Activated gamma-delta T cell treated with Interleukin-2 at 50 U/mL for 16 hours (primary cell): ENCODE measurements at regions not wholly inside any gene's neighbourhood (a gene's known extent, or its start where the extent isn't known, plus 50 kb on each side); places are given as distances from the start of the nearest gene placed in this dataset.

Experiments
- DNase-seq: peaks from one replicate; pipeline ENCODE4 v3.0.0-alpha.2; 2020

GRCh38 chr3:56923526-56924224 lies 121.9 kb upstream of the ARHGEF3 start:
- DNase-seq = peak; percentile 35

DNA sequence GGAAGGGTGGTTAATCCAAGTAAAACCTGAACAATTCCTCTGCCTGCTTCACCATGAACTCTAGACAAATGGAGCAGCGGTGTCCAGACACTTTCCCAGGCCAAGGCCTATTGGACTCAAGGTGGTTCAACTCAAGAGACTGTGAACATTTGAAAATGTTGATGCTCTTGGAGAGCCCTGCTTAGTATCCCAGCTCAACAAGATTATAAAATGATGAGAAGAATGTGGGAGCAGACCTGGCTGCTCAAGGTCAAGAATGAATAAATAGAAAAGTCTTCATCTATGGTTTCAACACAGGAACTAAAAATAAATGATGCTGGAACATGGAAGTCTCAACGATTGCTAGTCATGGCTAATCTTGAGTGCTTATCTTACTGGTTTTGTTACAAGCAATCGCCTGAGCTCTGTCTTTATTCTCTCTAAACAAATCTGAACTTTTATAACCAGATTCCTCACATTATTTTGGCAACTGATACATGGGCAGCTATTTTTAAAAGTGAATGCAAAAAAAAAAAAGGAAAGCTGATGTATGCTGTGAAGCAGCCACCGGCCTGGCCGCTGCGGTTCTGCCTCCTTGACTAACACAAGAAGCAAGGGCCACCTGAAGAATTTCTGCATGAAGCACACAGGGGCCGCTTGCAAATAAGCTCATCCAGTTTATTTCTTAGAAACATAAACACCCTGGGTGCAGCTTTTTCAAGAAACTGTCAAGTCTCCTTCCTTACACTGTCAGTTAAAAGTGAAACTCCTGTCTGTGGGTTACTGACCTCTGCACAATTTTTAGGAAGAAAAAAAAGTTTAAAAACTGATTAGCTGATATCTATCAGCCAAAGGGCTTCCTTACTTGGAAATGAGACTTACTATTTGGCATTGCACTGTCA lies 120.1 kb upstream of the ARHGEF3 start:
- DNase-seq = no peak

DNA sequence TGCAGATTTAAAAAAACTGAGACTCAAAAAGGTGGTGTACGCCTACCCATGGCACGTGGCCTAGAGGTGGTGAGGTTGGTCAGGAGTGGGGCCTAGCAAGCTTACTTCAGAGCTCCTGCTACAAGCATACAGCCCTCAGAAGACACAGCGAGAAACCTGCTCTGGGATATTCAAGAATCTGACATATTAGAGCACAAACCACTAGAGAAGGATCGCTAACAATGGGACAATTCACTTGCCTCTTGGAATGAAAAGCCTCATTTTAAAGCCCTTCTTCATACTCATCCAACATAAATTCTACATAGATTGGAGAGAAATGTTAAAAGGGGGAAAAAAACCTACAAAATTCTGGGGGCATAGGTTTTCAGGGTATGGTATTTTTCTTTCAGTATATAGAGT lies 118.0 kb upstream of the ARHGEF3 start:
- no peak for DNase-seq

- DNase-seq = no peak
Observed at GRCh38 chr3:56919137-56919796, 117.5 kb upstream of the ARHGEF3 start.

- DNase-seq = no peak
Observed at GRCh38 chr3:56918111-56918568, 116.4 kb upstream of the ARHGEF3 start.

GRCh38 chr3:56917361-56918110 lies 115.8 kb upstream of the ARHGEF3 start:
- no peak for DNase-seq

DNA sequence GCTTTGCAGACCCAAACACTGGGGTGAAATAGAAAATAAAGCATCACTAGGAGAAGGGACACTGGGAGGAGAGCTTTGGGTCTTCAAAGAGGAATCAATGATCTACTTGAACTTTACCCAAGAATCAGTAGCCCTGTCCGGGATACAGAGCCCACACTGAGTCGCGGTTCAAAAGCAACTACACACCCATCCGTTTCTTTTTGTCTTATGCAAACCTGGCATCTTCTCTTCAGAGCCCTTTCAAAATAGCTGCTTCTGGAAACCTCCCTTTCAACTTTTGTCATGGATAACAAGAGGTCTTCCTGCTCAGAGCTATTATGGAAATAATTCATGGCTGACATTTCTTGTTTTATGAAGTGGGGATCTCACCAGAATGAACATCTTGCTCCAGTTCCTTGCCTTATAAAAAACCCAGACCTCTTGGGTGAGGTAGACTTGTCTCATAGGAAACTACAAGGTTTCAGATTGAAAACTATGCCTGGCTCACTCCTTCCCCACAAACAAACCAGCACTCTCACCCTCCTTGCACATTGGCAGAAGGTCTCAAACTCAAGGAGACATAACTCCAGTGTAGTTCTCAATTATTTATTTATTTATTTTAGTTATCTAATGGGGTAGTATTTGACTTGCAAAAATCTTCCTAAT lies 115.1 kb upstream of the ARHGEF3 start:
- no peak for DNase-seq

DNA sequence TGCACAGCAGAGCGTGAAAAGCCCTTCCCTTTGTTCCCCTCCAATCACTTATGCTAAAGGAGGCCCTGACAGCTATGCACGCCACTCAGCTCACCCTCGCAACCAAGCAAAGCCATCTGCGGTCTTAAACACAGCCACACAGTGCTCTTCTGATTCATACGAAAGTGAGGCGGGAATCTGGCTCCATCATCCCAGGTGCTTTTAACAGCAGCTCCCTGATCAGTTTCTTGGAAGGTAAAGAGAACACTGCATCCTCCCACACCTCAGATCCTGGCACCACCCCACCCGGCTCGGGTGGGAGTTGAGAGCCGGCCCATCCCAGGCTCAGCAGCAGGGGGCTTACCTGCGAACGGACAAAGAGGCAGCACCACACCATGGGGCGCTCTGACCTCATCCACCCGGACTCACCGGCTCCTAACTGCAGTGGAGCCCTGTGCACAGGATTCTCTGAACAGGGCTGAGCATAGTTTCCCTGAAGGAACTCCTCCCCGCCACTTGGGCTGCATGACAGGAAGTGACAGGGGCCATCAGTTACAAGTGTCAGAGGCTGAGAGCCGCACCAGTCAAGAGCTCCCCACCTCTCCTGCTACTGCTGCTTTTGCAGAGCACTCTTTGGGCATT lies 114.3 kb upstream of the ARHGEF3 start:
- peak; percentile 65 for DNase-seq

DNA sequence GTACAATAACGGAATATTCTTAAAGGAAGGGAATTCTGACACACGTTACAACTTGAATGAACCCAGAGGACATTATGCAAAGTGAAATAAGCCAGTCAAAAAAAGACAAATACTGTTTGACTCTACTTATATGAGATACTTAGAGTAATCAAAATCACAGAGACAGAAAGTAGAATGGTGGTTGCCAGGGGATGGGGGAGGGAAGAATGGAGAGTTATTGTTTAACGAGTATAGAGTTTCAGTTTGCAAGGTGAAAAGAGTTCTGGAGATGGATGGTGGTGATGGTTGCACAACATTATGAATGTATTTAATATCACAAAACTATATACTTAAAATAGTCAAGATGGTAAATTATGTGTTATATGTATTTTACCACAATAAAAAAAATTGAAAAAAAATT lies 112.9 kb upstream of the ARHGEF3 start:
- no peak for DNase-seq

DNA sequence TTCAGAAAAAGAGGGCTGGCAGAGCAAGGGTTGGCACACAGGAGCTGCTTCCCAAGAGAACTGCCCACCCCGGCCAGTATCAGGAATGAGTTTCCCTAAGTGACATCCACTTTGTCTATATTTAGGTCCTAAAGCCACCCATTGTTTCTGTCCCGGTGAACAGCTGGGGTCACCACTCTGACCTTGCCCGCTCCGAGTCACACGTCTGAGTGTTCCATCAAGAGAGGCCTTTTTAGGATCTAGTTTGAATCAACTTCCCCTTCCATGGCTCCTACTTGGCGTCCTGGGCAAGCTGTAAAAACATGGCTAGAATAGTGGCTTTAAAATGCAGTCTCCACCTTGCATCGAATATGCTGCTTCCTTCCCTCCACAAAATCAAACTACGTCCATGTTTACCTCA lies 109.6 kb upstream of the ARHGEF3 start:
- DNase-seq = no peak

GRCh38 chr3:56909349-56909748 lies 107.6 kb upstream of the ARHGEF3 start:
- no peak for DNase-seq

DNA sequence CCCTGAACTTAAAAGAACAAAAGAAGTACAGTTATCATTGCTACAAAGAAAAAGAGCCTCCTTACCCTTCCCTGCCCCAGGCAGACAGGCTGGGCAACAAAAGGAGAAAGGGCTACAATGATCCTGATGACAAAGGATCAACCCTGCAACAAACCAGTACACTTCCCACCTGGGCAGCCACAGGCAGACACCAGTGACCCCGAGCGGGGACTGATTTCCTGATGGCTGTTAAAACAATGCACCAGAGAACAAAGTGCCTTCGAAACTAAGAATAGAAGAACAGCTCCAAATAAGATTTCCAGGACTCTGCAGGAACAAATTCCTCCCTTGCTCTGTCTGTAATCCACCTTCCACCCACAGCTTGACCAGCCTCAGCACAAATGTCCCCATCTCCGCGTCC lies 106.3 kb upstream of the ARHGEF3 start:
- DNase-seq = no peak

- no peak for DNase-seq
Observed at GRCh38 chr3:56904552-56905215, 102.9 kb upstream of the ARHGEF3 start.

GRCh38 chr3:56903231-56903782 lies 101.6 kb upstream of the ARHGEF3 start:
- DNase-seq = no peak

GRCh38 chr3:56902468-56903160 lies 100.9 kb upstream of the ARHGEF3 start:
- DNase-seq = no peak

DNA sequence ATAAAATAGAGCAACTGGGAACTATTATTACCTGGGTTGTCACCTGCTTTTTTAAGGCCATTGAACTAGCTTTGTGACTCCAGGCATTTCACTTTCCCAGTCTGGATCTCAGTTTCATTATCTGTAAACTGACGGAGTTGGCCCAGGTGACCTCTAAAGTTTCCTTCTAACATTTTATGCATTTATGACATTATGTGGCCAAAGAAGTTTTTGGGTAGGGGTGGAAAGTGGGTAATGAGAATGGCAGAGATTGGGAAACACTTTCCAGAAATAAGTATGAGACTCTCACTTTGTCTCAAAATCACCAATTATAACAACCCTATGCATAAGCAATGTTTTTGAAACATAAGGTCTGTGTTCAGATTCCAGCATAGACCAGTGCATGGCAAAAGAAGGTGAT lies 99.1 kb upstream of the ARHGEF3 start:
- DNase-seq = no peak

DNA sequence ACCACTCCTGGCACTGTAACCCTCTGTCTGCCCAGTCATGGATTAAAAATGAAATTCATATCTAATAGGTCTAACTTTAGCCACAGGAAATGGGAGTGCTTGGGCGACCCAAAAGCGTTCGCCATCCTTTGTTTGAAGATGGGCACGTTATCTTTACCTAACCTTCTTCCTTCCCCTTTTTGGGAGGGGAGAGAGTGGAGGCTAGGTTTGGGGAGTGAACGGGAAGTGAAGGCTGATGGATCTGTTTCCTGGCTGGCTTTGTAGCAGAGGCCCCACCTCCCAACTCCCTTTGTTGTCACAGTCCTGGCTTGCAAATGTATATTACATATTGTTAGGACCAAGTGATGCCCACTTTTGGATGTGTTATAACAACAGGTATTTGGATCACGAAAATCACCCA lies 98.1 kb upstream of the ARHGEF3 start:
- no peak for DNase-seq

- no peak for DNase-seq
Observed at GRCh38 chr3:56899078-56899477, 97.3 kb upstream of the ARHGEF3 start.

DNA sequence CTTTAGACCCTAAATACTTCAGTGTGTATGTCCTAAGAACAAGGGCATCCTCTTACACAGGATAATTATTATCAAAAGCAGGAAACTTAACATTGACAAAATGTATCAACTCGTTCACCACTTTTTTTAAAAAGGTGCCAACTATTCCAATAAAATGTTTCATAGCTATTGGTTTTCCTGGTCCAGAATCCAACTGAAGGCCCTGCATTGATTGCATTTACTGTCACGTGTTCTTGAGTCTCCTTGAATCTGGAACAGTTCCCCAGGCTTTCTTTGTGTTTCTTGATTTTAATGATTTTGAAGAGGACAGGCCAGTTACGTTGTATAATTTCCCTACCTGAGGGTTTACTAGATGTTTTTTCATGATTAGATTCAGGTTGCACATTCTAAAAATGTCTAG lies 94.6 kb upstream of the ARHGEF3 start:
- no peak for DNase-seq

DNA sequence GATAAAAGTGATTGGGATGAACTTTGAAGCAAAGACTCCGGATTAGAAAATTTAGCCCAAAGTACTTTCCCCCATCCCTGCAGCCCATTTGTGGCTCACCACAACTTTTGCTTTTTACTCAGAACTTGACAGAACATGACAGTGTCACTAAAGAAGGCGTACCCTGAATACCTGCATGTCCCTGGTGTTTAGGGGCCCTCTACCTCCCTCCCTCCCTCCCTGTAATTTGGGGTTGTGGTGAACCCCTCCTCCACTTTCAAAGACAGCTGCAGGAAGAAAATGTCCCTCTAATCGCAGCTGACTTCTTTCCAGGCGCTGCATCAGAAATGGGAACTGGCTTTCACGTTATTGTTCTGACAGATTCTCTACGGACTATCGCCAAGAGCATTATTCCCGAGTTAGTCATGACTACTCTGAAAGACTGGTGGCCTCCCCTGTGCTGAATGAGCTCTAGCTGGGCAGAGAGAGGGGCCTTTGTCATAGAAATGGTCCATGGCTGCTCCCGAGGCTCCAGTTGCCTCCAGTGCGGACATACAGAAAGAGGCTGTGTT lies 93.2 kb upstream of the ARHGEF3 start:
- DNase-seq = no peak
